Small intestine (tissue), 7 donors: ENCODE measurements at regions not wholly inside any gene's neighbourhood (a gene's known extent, or its start where the extent isn't known, plus 50 kb on each side); places are given as distances from the start of the nearest gene placed in this dataset.

Experiments used
- DNase-seq, 2 donors: peaks; one replicate each; pipeline versions ENCODE4 v3.0.0 to v3.0.0-alpha.2; 2013
- FAIRE-seq: peaks from 2 replicates; lab custom pipeline; 2012; peaks lifted over from hg19 to GRCh38; lab: Jason Lieb, UNC
- H3K27ac ChIP-seq, 3 donors: one replicate each; pipeline ENCODE4 v1.5.1; 2013; ENCODE audit warnings: low read length in 2 of 3, mild to moderate bottlenecking in 2 of 3, control low read depth in 1 of 3, inconsistent platforms in 1 of 3, low read depth in 1 of 3, moderate library complexity in 1 of 3
- H3K27me3 ChIP-seq, 3 donors: one replicate each; pipeline ENCODE4 v1.6.1; 2013; ENCODE audit warnings: low read length in 3 of 3, inconsistent platforms in 1 of 3; ENCODE audit not compliant: control insufficient read depth in 3 of 3, insufficient read depth in 3 of 3
- H3K36me3 ChIP-seq, 3 donors: one replicate each; pipeline ENCODE4 v1.6.1; 2013; ENCODE audit warnings: low read length in 3 of 3, inconsistent platforms in 1 of 3, low read depth in 1 of 3, mild to moderate bottlenecking in 1 of 3, moderate library complexity in 1 of 3; ENCODE audit not compliant: control insufficient read depth in 3 of 3, insufficient read depth in 2 of 3
- H3K4me1 ChIP-seq, 3 donors: one replicate each; pipeline ENCODE4 v1.6.1; 2013; ENCODE audit warnings: low read length in 2 of 3, inconsistent platforms in 1 of 3, low read depth in 1 of 3, mild to moderate bottlenecking in 1 of 3, moderate library complexity in 1 of 3; ENCODE audit not compliant: control insufficient read depth in 3 of 3, insufficient read depth in 2 of 3
- H3K4me3 ChIP-seq, 3 donors: one replicate each; pipeline ENCODE4 v1.5.1; 2013; ENCODE audit warnings: low read length in 3 of 3, control low read depth in 1 of 3, inconsistent platforms in 1 of 3, low read depth in 1 of 3, mild to moderate bottlenecking in 1 of 3, moderate library complexity in 1 of 3
- H3K9me3 ChIP-seq, 2 donors: one replicate each; pipeline ENCODE4 v1.6.1; 2013; ENCODE audit warnings: low read depth in 1 of 2, low read length in 1 of 2; ENCODE audit not compliant: control insufficient read depth in 2 of 2, insufficient read depth in 1 of 2
- WGBS, 3 donors: extraction: QIAGEN DNeasy Blood & Tissue Kit; methylation state at CpG; one replicate each; pipeline ENCODE4 v1.1.7; 2013; 5-methylcytosine and 5-hydroxymethylcytosine counted together
- donor health status: healthy with polysubstance abuse.
- donor health status: control.
- donor health status: control.
- donor health status: Bipolar disorder and iron deficiency.
- donor health status: healthy.

- WGBS, 3 donors: 49 to 80% (median 72%) methylated on average over 5 of the region's 5 CpGs
- no peak for DNase-seq
These were observed 252.3 kb downstream of the CYRIA start for GRCh38 chr2:16413285-16413684.

GRCh38 chr2:16412321-16413030 is 253.2 kb downstream of the CYRIA start:
- WGBS, 3 donors: 87 to 96% (median 92%) methylated on average over 2 of the region's 2 CpGs
- no peak for DNase-seq
- FAIRE-seq: no peak
- Histone ChIP-seq H3K27ac (no peak overlapping the region), H3K27me3 (peaks cover 0 to 2% (median 0%) of the 10 kb centered on the region in 3 donors), H3K4me1 (no peaks in the 10 kb centered on the region), H3K9me3 (no peaks in the 10 kb centered on the region), H3K36me3 (no peaks in the 10 kb centered on the region), H3K4me3 (no peak overlapping the region)

More at GRCh38 chr2:16413285-16413684, 252.3 kb downstream of the CYRIA start:
- H3K36me3 ChIP-seq: no peaks in the 10 kb centered on the region
- no peaks in the 10 kb centered on the region for H3K9me3 ChIP-seq
- H3K4me3 ChIP-seq: no peak overlapping the region
- peaks cover 0 to 2% (median 0%) of the 10 kb centered on the region in 3 donors for H3K27me3 ChIP-seq
- H3K4me1 ChIP-seq: no peaks in the 10 kb centered on the region
- FAIRE-seq: no peak
- no peak overlapping the region for H3K27ac ChIP-seq

- H3K9me3 ChIP-seq: no peaks in the 10 kb centered on the region
- H3K27ac ChIP-seq: no peak overlapping the region
- no peak overlapping the region for H3K4me3 ChIP-seq
- no peak for FAIRE-seq
- H3K36me3 ChIP-seq: no peaks in the 10 kb centered on the region
- WGBS, 3 donors: 81 to 89% (median 87%) methylated on average over 3 of the region's 3 CpGs
- peaks cover 0 to 2% (median 0%) of the 10 kb centered on the region in 3 donors for H3K27me3 ChIP-seq
- H3K4me1 ChIP-seq: no peaks in the 10 kb centered on the region
- no peak for DNase-seq
These were observed 253.8 kb downstream of the CYRIA start for GRCh38 chr2:16411788-16412187.

- FAIRE-seq (no peak), DNase-seq (no peak)
- H3K27ac ChIP-seq: no peak overlapping the region
- no peaks in the 10 kb centered on the region for H3K9me3 ChIP-seq
- peaks cover 0 to 2% (median 0%) of the 10 kb centered on the region in 3 donors for H3K27me3 ChIP-seq
- 91 to 97% (median 92%) methylated on average over 3 of the region's 3 CpGs for WGBS, 3 donors
- no peaks in the 10 kb centered on the region for H3K36me3 ChIP-seq
- no peak overlapping the region for H3K4me3 ChIP-seq
- peaks cover 0 to 7% (median 0%) of the 10 kb centered on the region in 3 donors for H3K4me1 ChIP-seq
These were observed 255.8 kb downstream of the CYRIA start for GRCh38 chr2:16409849-16410248.

- Histone ChIP-seq H3K36me3 (no peaks in the 10 kb centered on the region), H3K4me1 (peaks cover 0 to 9% (median 0%) of the 10 kb centered on the region in 3 donors), H3K27me3 (no peaks in the 10 kb centered on the region), H3K9me3 (no peaks in the 10 kb centered on the region), H3K27ac (no peak overlapping the region), H3K4me3 (no peak overlapping the region)
- FAIRE-seq (no peak), DNase-seq (no peak)
- 78 to 92% (median 88%) methylated on average over 2 of the region's 2 CpGs for WGBS, 3 donors
These were observed 256.6 kb downstream of the CYRIA start for GRCh38 chr2:16409006-16409390.

- Histone ChIP-seq H3K4me3 (no peak overlapping the region), H3K27ac (no peak overlapping the region), H3K4me1 (peaks cover 0 to 9% (median 0%) of the 10 kb centered on the region in 3 donors), H3K27me3 (no peaks in the 10 kb centered on the region), H3K36me3 (no peaks in the 10 kb centered on the region), H3K9me3 (no peaks in the 10 kb centered on the region)
- WGBS, 3 donors: 71 to 86% (median 78%) methylated on average over 4 of the region's 4 CpGs
- no peak for DNase-seq
- no peak for FAIRE-seq
These were observed 257.2 kb downstream of the CYRIA start for GRCh38 chr2:16408331-16409005.

GRCh38 chr2:16407358-16407757 is 258.3 kb downstream of the CYRIA start:
- DNase-seq: no peak
- no peaks in the 10 kb centered on the region for H3K27me3 ChIP-seq
- peaks cover 0 to 9% (median 0%) of the 10 kb centered on the region in 3 donors for H3K4me1 ChIP-seq
- no peaks in the 10 kb centered on the region for H3K9me3 ChIP-seq
- FAIRE-seq: no peak
- no peak overlapping the region for H3K4me3 ChIP-seq
- no peak overlapping the region for H3K27ac ChIP-seq
- 79 to 90% (median 87%) methylated on average over 10 of the region's 10 CpGs for WGBS, 3 donors
- no peaks in the 10 kb centered on the region for H3K36me3 ChIP-seq

- no peaks in the 10 kb centered on the region for H3K36me3 ChIP-seq
- WGBS, 3 donors: 62 to 68% (median 66%) methylated on average over 7 of the region's 7 CpGs
- no peak overlapping the region for H3K27ac ChIP-seq
- H3K4me3 ChIP-seq: no peak overlapping the region
- peaks cover 0 to 9% (median 0%) of the 10 kb centered on the region in 3 donors for H3K4me1 ChIP-seq
- no peaks in the 10 kb centered on the region for H3K9me3 ChIP-seq
- H3K27me3 ChIP-seq: no peaks in the 10 kb centered on the region
- FAIRE-seq (no peak), DNase-seq (no peak)
These were observed 258.9 kb downstream of the CYRIA start for GRCh38 chr2:16406496-16407289.
